Stomach (tissue), 8 donors: ENCODE measurements at regions not wholly inside any gene's neighbourhood (a gene's known extent, or its start where the extent isn't known, plus 50 kb on each side); places are given as distances from the start of the nearest gene placed in this dataset.

Source experiments
- DNase-seq, 2 donors: peaks; one replicate each; pipeline versions ENCODE4 v3.0.0 to v3.0.0-alpha.2; 2013 to 2019
- H3K27ac ChIP-seq, 5 donors: fragments of 200-600 bp in 4 of 5; sonication (generic) in 4 of 5; one replicate each; pipeline ENCODE4 v1.5.1; 2013 to 2019; ENCODE audit warnings: mild to moderate bottlenecking in 1 of 5, moderate library complexity in 1 of 5
- H3K27me3 ChIP-seq, 3 donors: fragments of 200-600 bp; sonication (generic); one replicate each; pipeline ENCODE4 v1.5.1; 2017 to 2019; ENCODE audit warnings: mixed run types in 1 of 3
- H3K36me3 ChIP-seq, 4 donors: fragments of 200-600 bp; sonication (generic); 1 replicate in 3 of 4; 2 replicates in 1 of 4; pipeline ENCODE4 v1.5.1; 2016 to 2019
- H3K4me1 ChIP-seq, 4 donors: fragments of 200-600 bp; sonication (generic); one replicate each; pipeline ENCODE4 v1.5.1; 2016 to 2019
- H3K4me3 ChIP-seq, 4 donors: fragments of 200-600 bp; sonication (generic) in 3 of 4; one replicate each; pipeline ENCODE4 v1.5.1; 2016 to 2019; ENCODE audit warnings: mild to moderate bottlenecking in 1 of 4
- H3K9me3 ChIP-seq, 4 donors: fragments of 200-600 bp; sonication (generic); one replicate each; pipeline ENCODE4 v1.5.1; 2016 to 2019
- CTCF ChIP-seq, 7 experiments: fragments of 450-650 bp in 4 of 7; fragments of 200-600 bp in 3 of 7; sonication (generic) in 3 of 7; IDR thresholded peaks; one replicate each; pipeline ENCODE4 v1.5.1; 2016 to 2019; ENCODE audit warnings: antibody characterized with exemption in 7 of 7, control low read depth in 2 of 7, mild to moderate bottlenecking in 1 of 7
- EP300 ChIP-seq: sonication (generic); formaldehyde crosslinking; IDR thresholded peaks from one replicate; pipeline ENCODE4 v1.6.1; 2017; ENCODE audit warnings: antibody characterized with exemption
- POLR2A ChIP-seq, 4 donors: fragments of 450-650 bp; IDR thresholded peaks; one replicate each; pipeline ENCODE4 v1.6.1; 2016; ENCODE audit warnings: antibody characterized with exemption in 4 of 4, control low read depth in 2 of 4, mild to moderate bottlenecking in 1 of 4, moderate library complexity in 1 of 4
- POLR2AphosphoS5 ChIP-seq, 3 donors: sonication (generic); formaldehyde crosslinking; IDR thresholded peaks; one replicate each; pipeline ENCODE4 v1.6.1; 2016; ENCODE audit warnings: antibody characterized with exemption in 3 of 3
- WGBS, 5 donors: extraction: QIAGEN DNeasy Blood & Tissue Kit in 3 of 5; methylation state at CpG; one replicate each; pipeline versions ENCODE4 v1.1.5 to v1.1.7; 2013 to 2018; 5-methylcytosine and 5-hydroxymethylcytosine counted together
- intact Hi-C: fragments of 100-400 bp; cut with DNase I; formaldehyde crosslinking; loops from one replicate; pipeline ENCODE4 v1.15.1; 2023; ENCODE audit warnings: low total_unique reads
- donor health status: healthy with polysubstance abuse.
- donor health status: Bipolar disorder and iron deficiency.
- donor health status: healthy.

GRCh38 chr16:9261376-9261775 lies 169.9 kb downstream of the HAPSTR1 start:
- Histone ChIP-seq H3K27ac (no peak overlapping the region), H3K27me3 (peaks cover 0 to 8% (median 0%) of the 10 kb centered on the region in 3 donors), H3K9me3 (peaks cover 0 to 2% (median 0%) of the 10 kb centered on the region in 4 donors), H3K4me3 (no peak overlapping the region), H3K4me1 (peaks cover 0 to 20% (median 8%) of the 10 kb centered on the region in 4 donors), H3K36me3 (no peaks in the 10 kb centered on the region)
- DNase-seq = no peak
- intact Hi-C loops = no loop called here
- no peak for TF ChIP-seq POLR2A (IDR thresholded peaks at IDR 0.05)
- no peak for TF ChIP-seq EP300
- TF ChIP-seq POLR2AphosphoS5 (IDR thresholded peaks at IDR 0.05) = no peak
- no peak for TF ChIP-seq CTCF (IDR thresholded peaks at IDR 0.05)
- 72 to 86% (median 76%) methylated on average over 5 of the region's 5 CpGs for WGBS, 5 donors

GRCh38 chr16:9262941-9263715 lies 171.7 kb downstream of the HAPSTR1 start:
- TF ChIP-seq POLR2AphosphoS5 (IDR thresholded peaks at IDR 0.05) = no peak
- TF ChIP-seq EP300 = no peak
- no peak for TF ChIP-seq CTCF (IDR thresholded peaks at IDR 0.05)
- no peak for TF ChIP-seq POLR2A (IDR thresholded peaks at IDR 0.05)
- Histone ChIP-seq H3K27me3 (peaks cover 0 to 3% (median 0%) of the 10 kb centered on the region in 3 donors), H3K9me3 (peaks cover 0 to 5% (median 0%) of the 10 kb centered on the region in 4 donors), H3K36me3 (no peaks in the 10 kb centered on the region), H3K4me1 (peaks cover 0 to 20% (median 8%) of the 10 kb centered on the region in 4 donors), H3K4me3 (no peak overlapping the region), H3K27ac (no peak overlapping the region)
- no peak for DNase-seq
- 74 to 86% (median 82%) methylated on average over 15 of the region's 15 CpGs for WGBS, 5 donors
- intact Hi-C loops = no loop called here

GRCh38 chr16:9264067-9264466 lies 172.6 kb downstream of the HAPSTR1 start:
- Histone ChIP-seq H3K27ac (no peak overlapping the region), H3K4me1 (peaks cover 0 to 14% (median 8%) of the 10 kb centered on the region in 4 donors), H3K27me3 (no peaks in the 10 kb centered on the region), H3K9me3 (peaks cover 0 to 5% (median 0%) of the 10 kb centered on the region in 4 donors), H3K36me3 (no peaks in the 10 kb centered on the region), H3K4me3 (no peak overlapping the region)
- WGBS, 5 donors = 55 to 64% (median 58%) methylated on average over 5 of the region's 5 CpGs
- no peak for DNase-seq
- intact Hi-C loops = no loop called here
- TF ChIP-seq CTCF (IDR thresholded peaks at IDR 0.05) (no peak), EP300 (no peak), POLR2A (IDR thresholded peaks at IDR 0.05) (no peak), POLR2AphosphoS5 (IDR thresholded peaks at IDR 0.05) (no peak)

GRCh38 chr16:9268446-9268845 lies 177.0 kb downstream of the HAPSTR1 start:
- peaks cover 0 to 5% (median 0%) of the 10 kb centered on the region in 4 donors for H3K9me3 ChIP-seq
- TF ChIP-seq EP300 (no peak), CTCF (IDR thresholded peaks at IDR 0.05) (no peak), POLR2AphosphoS5 (IDR thresholded peaks at IDR 0.05) (no peak)
- DNase-seq = no peak
- intact Hi-C loops = no loop called here
- WGBS, 5 donors = 55 to 66% (median 60%) methylated on average over 4 of the region's 4 CpGs
- H3K27me3 ChIP-seq = peaks cover 0 to 5% (median 0%) of the 10 kb centered on the region in 3 donors
- no peak overlapping the region for H3K4me3 ChIP-seq
- no peaks in the 10 kb centered on the region for H3K36me3 ChIP-seq
- no peak overlapping the region for H3K27ac ChIP-seq
- no peaks in the 10 kb centered on the region for H3K4me1 ChIP-seq
